Parathyroid adenoma (tissue), 2 donors: ENCODE measurements at regions not wholly inside any gene's neighbourhood (a gene's known extent, or its start where the extent isn't known, plus 50 kb on each side); places are given as distances from the start of the nearest gene placed in this dataset.

Experiments used
- H2AFZ ChIP-seq: fragments of 300-600 bp; sonication (generic); one replicate; pipeline ENCODE4 v1.7.0; 2017; ENCODE audit warnings: antibody characterized with exemption, mild to moderate bottlenecking
- H3K27ac ChIP-seq: fragments of 300-600 bp; sonication (generic); one replicate; pipeline ENCODE4 v1.7.0; 2017
- H3K27me3 ChIP-seq: fragments of 300-600 bp; sonication (generic); one replicate; pipeline ENCODE4 v1.7.0; 2017; ENCODE audit warnings: low read length; ENCODE audit not compliant: control insufficient read depth, insufficient read depth
- H3K36me3 ChIP-seq: fragments of 300-600 bp; sonication (generic); one replicate; pipeline ENCODE4 v1.7.0; 2017; ENCODE audit warnings: low read length; ENCODE audit not compliant: control insufficient read depth, insufficient read depth
- H3K4me1 ChIP-seq: fragments of 300-600 bp; sonication (generic); one replicate; pipeline ENCODE4 v1.7.0; 2017; ENCODE audit warnings: control low read depth
- H3K4me2 ChIP-seq: fragments of 300-600 bp; sonication (generic); one replicate; pipeline ENCODE4 v1.7.0; 2017; ENCODE audit warnings: low read length
- H3K4me3 ChIP-seq: fragments of 300-600 bp; sonication (generic); one replicate; pipeline ENCODE4 v1.7.0; 2017; ENCODE audit warnings: low read depth, low read length
- H3K79me2 ChIP-seq: fragments of 300-600 bp; sonication (generic); one replicate; pipeline ENCODE4 v1.7.0; 2017; ENCODE audit warnings: control low read depth
- H3K9ac ChIP-seq: fragments of 300-600 bp; sonication (generic); one replicate; pipeline ENCODE4 v1.7.0; 2017; ENCODE audit warnings: mild to moderate bottlenecking
- H3K9me3 ChIP-seq: fragments of 300-600 bp; sonication (generic); one replicate; pipeline ENCODE4 v1.7.0; 2017; ENCODE audit warnings: low read length; ENCODE audit not compliant: control insufficient read depth
- CTCF ChIP-seq: fragments of 300-600 bp; sonication (generic); IDR thresholded peaks from one replicate; pipeline ENCODE4 v1.7.0; 2017; ENCODE audit warnings: antibody characterized with exemption, mild to moderate bottlenecking
- donor health status: primary hyperparathyroidism.

GRCh38 chr11:45518141-45518832, 147.1 kb downstream of the CHST1 start:
- H2AFZ ChIP-seq, result no peak overlapping the region
- no peak overlapping the region for H3K9ac ChIP-seq
- no peak overlapping the region for H3K4me3 ChIP-seq
- no peak overlapping the region for H3K4me2 ChIP-seq
- TF ChIP-seq CTCF, result no peak
- H3K27ac ChIP-seq, result no peak overlapping the region
- H3K79me2 ChIP-seq, result no peaks in the 10 kb centered on the region
- H3K27me3 ChIP-seq, result no peaks in the 10 kb centered on the region
- no peaks in the 10 kb centered on the region for H3K36me3 ChIP-seq
- no peaks in the 10 kb centered on the region for H3K9me3 ChIP-seq
- no peaks in the 10 kb centered on the region for H3K4me1 ChIP-seq

GRCh38 chr11:45517171-45517770, 148.2 kb downstream of the CHST1 start:
- H3K4me2 ChIP-seq, result no peak overlapping the region
- H3K27me3 ChIP-seq, result no peaks in the 10 kb centered on the region
- no peaks in the 10 kb centered on the region for H3K9me3 ChIP-seq
- no peak overlapping the region for H3K27ac ChIP-seq
- TF ChIP-seq CTCF, result no peak
- H3K36me3 ChIP-seq, result no peaks in the 10 kb centered on the region
- H3K79me2 ChIP-seq, result no peaks in the 10 kb centered on the region
- no peak overlapping the region for H2AFZ ChIP-seq
- no peak overlapping the region for H3K4me3 ChIP-seq
- no peak overlapping the region for H3K9ac ChIP-seq
- no peaks in the 10 kb centered on the region for H3K4me1 ChIP-seq

- Histone ChIP-seq H3K79me2 (no peaks in the 10 kb centered on the region), H3K4me3 (no peak overlapping the region), H3K4me1 (no peaks in the 10 kb centered on the region), H3K4me2 (no peak overlapping the region), H2AFZ (no peak overlapping the region), H3K36me3 (no peaks in the 10 kb centered on the region), H3K27me3 (no peaks in the 10 kb centered on the region), H3K9ac (no peak overlapping the region), H3K27ac (no peak overlapping the region), H3K9me3 (no peaks in the 10 kb centered on the region)
- TF ChIP-seq CTCF, result no peak
These were observed 151.5 kb downstream of the CHST1 start for GRCh38 chr11:45513821-45514340.

- Histone ChIP-seq H3K36me3 (no peaks in the 10 kb centered on the region), H3K9ac (no peak overlapping the region), H3K4me1 (no peaks in the 10 kb centered on the region), H2AFZ (no peak overlapping the region), H3K4me3 (no peak overlapping the region), H3K79me2 (no peaks in the 10 kb centered on the region), H3K27ac (no peak overlapping the region), H3K9me3 (no peaks in the 10 kb centered on the region), H3K27me3 (no peaks in the 10 kb centered on the region), H3K4me2 (no peak overlapping the region)
- no peak for TF ChIP-seq CTCF
These were observed 152.8 kb downstream of the CHST1 start for GRCh38 chr11:45512471-45513148.
